Endothelial cell of umbilical vein (primary cell): ENCODE measurements at regions not wholly inside any gene's neighbourhood (a gene's known extent, or its start where the extent isn't known, plus 50 kb on each side); places are given as distances from the start of the nearest gene placed in this dataset.

ENCODE experiments used
- BruUV-seq: library from RNA; stranded (reverse); fragments of 400-500 nt; replicated peaks from 2 replicates; lab custom pipeline; 2021; lab: Mats Ljungman, UMichigan
- CTCF ChIA-PET: fragments of 300-600, 350-600 bp; sonication (Branson Sonifier 250); formaldehyde crosslinking; loops from one replicate; lab custom pipeline; 2021; ENCODE audit warnings: antibody characterized with exemption, inconsistent platforms; lab: Charles Lee
- POLR2A ChIA-PET: fragments of 300-600, 350-600 bp; sonication (Branson Sonifier 250); formaldehyde crosslinking; loops from one replicate; lab custom pipeline; 2021; ENCODE audit warnings: antibody characterized with exemption, inconsistent platforms; lab: Charles Lee
- DNase-seq: peaks from one replicate; pipeline ENCODE4 v3.0.0-alpha.2; 2011; ENCODE audit warnings: low read depth, low spot score
- FAIRE-seq: peaks from 2 replicates; lab custom pipeline; 2011; peaks lifted over from hg19 to GRCh38; lab: Jason Lieb, UNC
- H2AFZ ChIP-seq: 2 replicates; pipeline ENCODE4 v1.6.0; 2012; ENCODE audit warnings: low read depth, low read length, control low read depth, inconsistent platforms
- H3K27ac ChIP-seq: 2 replicates; pipeline ENCODE4 v1.5.1; 2011; ENCODE audit warnings: low read depth, mild to moderate bottlenecking, control low read depth, low read length, moderate library complexity; ENCODE audit not compliant: insufficient read depth
- H3K27me3 ChIP-seq, 2 experiments: 2 replicates each; pipeline versions ENCODE4 v1.6.0 to v1.6.1; 2011; ENCODE audit warnings: low read length in 2 of 2, mixed read lengths in 1 of 2; ENCODE audit not compliant: control insufficient read depth in 2 of 2, insufficient read depth in 2 of 2
- H3K36me3 ChIP-seq, 2 experiments: 2 replicates in 1 of 2; 3 replicates in 1 of 2; pipeline ENCODE4 v1.5.1; 2011; ENCODE audit warnings: low read length in 2 of 2, mild to moderate bottlenecking in 1 of 2, moderate library complexity in 1 of 2; ENCODE audit not compliant: control insufficient read depth in 2 of 2, insufficient read depth in 2 of 2; ENCODE audit errors: extremely low read depth in 1 of 2
- H3K4me1 ChIP-seq: 3 replicates; pipeline ENCODE4 v1.5.1; 2011; ENCODE audit warnings: mild to moderate bottlenecking, low read length; ENCODE audit not compliant: control insufficient read depth, insufficient read depth; ENCODE audit errors: extremely low read depth
- H3K4me2 ChIP-seq: 2 replicates; pipeline ENCODE4 v1.6.1; 2011; ENCODE audit warnings: low read length, control low read depth, mixed read lengths; ENCODE audit not compliant: insufficient read depth
- H3K4me3 ChIP-seq, 3 experiments: fragments of 200-600 bp in 1 of 3; sonication (generic), shearing (Covaris generic) in 1 of 3; replicated peaks in 1 of 3; 2 replicates each; pipeline ENCODE4 v1.5.1; 2011 to 2016; ENCODE audit warnings: control low read depth in 3 of 3, low read length in 3 of 3, mild to moderate bottlenecking in 2 of 3, inconsistent platforms in 1 of 3, low read depth in 1 of 3, moderate library complexity in 1 of 3; ENCODE audit not compliant: insufficient read depth in 1 of 3
- H3K79me2 ChIP-seq: 2 replicates; pipeline ENCODE4 v1.6.0; 2012; ENCODE audit warnings: low read length, inconsistent platforms; ENCODE audit not compliant: control insufficient read depth, insufficient read depth
- H3K9ac ChIP-seq: replicated peaks from 2 replicates; pipeline ENCODE3; 2011; ENCODE audit warnings: low read length, control low read depth; ENCODE audit not compliant: insufficient read depth; ENCODE audit errors: extremely low read depth
- H3K9me1 ChIP-seq: replicated peaks from 3 replicates; pipeline ENCODE4 v1.6.0; 2011; ENCODE audit warnings: mild to moderate bottlenecking, low read length; ENCODE audit not compliant: control insufficient read depth, insufficient read depth; ENCODE audit errors: extremely low read depth
- H3K9me3 ChIP-seq: replicated peaks from 2 replicates; pipeline ENCODE4 v1.5.1; 2012; ENCODE audit warnings: low read length, inconsistent platforms; ENCODE audit not compliant: control insufficient read depth, insufficient read depth
- H4K20me1 ChIP-seq: replicated peaks from 2 replicates; pipeline ENCODE3; 2011; ENCODE audit warnings: mild to moderate bottlenecking, low read length; ENCODE audit not compliant: control insufficient read depth, insufficient read depth; ENCODE audit errors: extremely low read depth
- CTCF ChIP-seq, 2 donors: IDR thresholded peaks; 1 replicate in 1 of 2; 2 replicates in 1 of 2; pipeline ENCODE4 v1.5.1; 2011; ENCODE audit warnings: low read length in 2 of 2, mild to moderate bottlenecking in 2 of 2, moderate library complexity in 2 of 2, control low read depth in 1 of 2, inconsistent platforms in 1 of 2, low read depth in 1 of 2; ENCODE audit not compliant: insufficient read depth in 1 of 2; ENCODE audit errors: extremely low read depth in 1 of 2
- EZH2 ChIP-seq: IDR thresholded peaks from 2 replicates; pipeline ENCODE4 v1.6.1; 2012; ENCODE audit warnings: borderline replicate concordance, low read depth, mild to moderate bottlenecking, moderate library complexity, low read length, inconsistent platforms; ENCODE audit not compliant: severe bottlenecking
- FOS ChIP-seq: IDR thresholded peaks from 2 replicates; pipeline ENCODE4 v1.6.1; 2011; ENCODE audit warnings: mild to moderate bottlenecking, low read length, moderate library complexity, borderline replicate concordance; ENCODE audit not compliant: insufficient read depth
- GATA2 ChIP-seq: IDR thresholded peaks from 2 replicates; pipeline ENCODE4 v1.7.0; 2011; ENCODE audit warnings: low read depth, mild to moderate bottlenecking, moderate library complexity, mixed read lengths, low read length; ENCODE audit not compliant: insufficient read length, insufficient read depth
- MAX ChIP-seq: IDR thresholded peaks from 2 replicates; pipeline ENCODE4 v1.6.1; 2011; ENCODE audit not compliant: insufficient read depth, insufficient read length
- MYC ChIP-seq: IDR thresholded peaks from one replicate; pipeline ENCODE4 v1.6.1; 2011; ENCODE audit warnings: mild to moderate bottlenecking, low read depth, low read length
- POLR2A ChIP-seq: IDR thresholded peaks from 2 replicates; pipeline ENCODE4 v1.6.1; 2012; ENCODE audit warnings: low read depth, mild to moderate bottlenecking, control low read depth, low read length
- POLR2AphosphoS5 ChIP-seq: IDR thresholded peaks from 2 replicates; pipeline ENCODE4 v1.6.1; 2012; ENCODE audit warnings: low read depth, mild to moderate bottlenecking, control low read depth, low read length, moderate library complexity; ENCODE audit not compliant: insufficient read depth
- dilution Hi-C: fragments of 300-500 bp; cut with MboI; formaldehyde crosslinking; loops from one replicate; pipeline ENCODE4 v1.15.0; 2019; ENCODE audit warnings: low sequenced_read_pairs; ENCODE audit not compliant: extremely low pct_ligation_motif_present
- intact Hi-C: fragments of 100-400 bp; cut with micrococcal nuclease; formaldehyde crosslinking; loops from one replicate; pipeline ENCODE4 v1.10.0; 2022

- no peaks in the 10 kb centered on the region for H4K20me1 ChIP-seq
Observed at GRCh38 chr13:97564956-97565355, 131.0 kb downstream of the RAP2A start.

More at GRCh38 chr13:97564956-97565355, 131.0 kb downstream of the RAP2A start:
- Histone ChIP-seq H3K36me3 (no peaks in the 10 kb centered on the region), H3K79me2 (no peaks in the 10 kb centered on the region), H3K9me1 (no peaks in the 10 kb centered on the region), H2AFZ (no peak overlapping the region), H3K27ac (no peak overlapping the region), H3K4me1 (peaks cover 9% of the 10 kb centered on the region), H3K9me3 (no peaks in the 10 kb centered on the region), H3K4me3 (no peak overlapping the region), H3K27me3 (peaks cover 2 to 8% of the 10 kb centered on the region in 2 experiments), H3K9ac (no peak overlapping the region), H3K4me2 (no peak overlapping the region)
- CTCF ChIA-PET: no interaction called here
- intact Hi-C loops: no loop called here
- no TSS peak for BruUV-seq
- DNase-seq: no peak
- TF ChIP-seq EZH2 (no peak), MYC (no peak), POLR2AphosphoS5 (no peak), POLR2A (no peak), FOS (no peak), MAX (no peak), CTCF (IDR thresholded peaks at IDR 0.05; ENCODE audit: extremely low read depth in 1 of 2, insufficient read depth in 1 of 2, low read depth in 1 of 2, low read length in 2 of 2) (no peak), GATA2 (no peak)
- FAIRE-seq: no peak
- dilution Hi-C loops: no loop called here
- POLR2A ChIA-PET: no interaction called here
